ENCODE measurements at regions not wholly inside any gene's neighbourhood (a gene's known extent, or its start where the extent isn't known, plus 50 kb on each side); places are given as distances from the start of the nearest gene placed in this dataset.

- TF ChIP-seq ETV6 (CRISPR knock-in tag; IDR thresholded peaks at IDR 0.05) = no peak
- TF ChIP-seq ZNF121 (CRISPR knock-in tag; IDR thresholded peaks at IDR 0.05) = no peak
- no peak for TF ChIP-seq CTCF (IDR thresholded peaks at IDR 0.05)
- no peak for TF ChIP-seq CREB1 (CRISPR knock-in tag; IDR thresholded peaks at IDR 0.05)
- TF ChIP-seq TP53 (CRISPR knock-in tag; IDR thresholded peaks at IDR 0.05) = no peak
- TF ChIP-seq MAX (CRISPR knock-in tag; IDR thresholded peaks at IDR 0.05) = no peak
- no peak for TF ChIP-seq IRF2 (CRISPR knock-in tag; IDR thresholded peaks at IDR 0.05; ENCODE audit: borderline replicate concordance, low read depth)
- TF ChIP-seq, protein P1, sequence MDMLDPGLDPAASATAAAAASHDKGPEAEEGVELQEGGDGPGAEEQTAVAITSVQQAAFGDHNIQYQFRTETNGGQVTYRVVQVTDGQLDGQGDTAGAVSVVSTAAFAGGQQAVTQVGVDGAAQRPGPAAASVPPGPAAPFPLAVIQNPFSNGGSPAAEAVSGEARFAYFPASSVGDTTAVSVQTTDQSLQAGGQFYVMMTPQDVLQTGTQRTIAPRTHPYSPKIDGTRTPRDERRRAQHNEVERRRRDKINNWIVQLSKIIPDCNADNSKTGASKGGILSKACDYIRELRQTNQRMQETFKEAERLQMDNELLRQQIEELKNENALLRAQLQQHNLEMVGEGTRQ (CRISPR knock-in tag; IDR thresholded peaks at IDR 0.05) = no peak
- TF ChIP-seq HMGA2 (CRISPR knock-in tag; IDR thresholded peaks at IDR 0.05) = no peak
- no peak for TF ChIP-seq ATF2 (CRISPR knock-in tag; IDR thresholded peaks at IDR 0.05; ENCODE audit: borderline replicate concordance, low read depth)
- TF ChIP-seq CREM (CRISPR knock-in tag; IDR thresholded peaks at IDR 0.05) = no peak
Observed at GRCh38 chr1:157278383-157279137, 140.4 kb upstream of the ETV3 start.

Data from WTC11 (cell line).